ENCODE measurements at regions not wholly inside any gene's neighbourhood (a gene's known extent, or its start where the extent isn't known, plus 50 kb on each side); places are given as distances from the start of the nearest gene placed in this dataset.

GRCh38 chr12:131381716-131382430 lies 329.0 kb upstream of the SFSWAP start:
- TF ChIP-seq POLR2A (IDR thresholded peaks at IDR 0.05) (no peak), CTCF (IDR thresholded peaks at IDR 0.05) (no peak)
- WGBS, 2 donors, result 48 to 50% methylated on average over 8 to 21 of the region's 22 CpGs
- H3K4me3 ChIP-seq, result no peak overlapping the region
- no peaks in the 10 kb centered on the region for H3K27me3 ChIP-seq
- intact Hi-C loops (cut with DNase I), result no loop called here
- H3K4me1 ChIP-seq, result no peaks in the 10 kb centered on the region
- H3K9me3 ChIP-seq, result no peaks in the 10 kb centered on the region
- no peaks in the 10 kb centered on the region for H3K36me3 ChIP-seq (replicated peaks in 1 of 2; ENCODE audit: insufficient read depth in 1 of 2, low read depth in 2 of 2)
- DNase-seq (no peak), ATAC-seq (no peak)
- no peak overlapping the region for H3K27ac ChIP-seq

- Histone ChIP-seq H3K27ac (no peak overlapping the region), H3K4me1 (no peaks in the 10 kb centered on the region), H3K4me3 (no peak overlapping the region), H3K36me3 (replicated peaks in 1 of 2; ENCODE audit: insufficient read depth in 1 of 2, low read depth in 2 of 2) (no peaks in the 10 kb centered on the region), H3K9me3 (no peaks in the 10 kb centered on the region), H3K27me3 (no peaks in the 10 kb centered on the region)
- TF ChIP-seq POLR2A (IDR thresholded peaks at IDR 0.05) (no peak), CTCF (IDR thresholded peaks at IDR 0.05) (no peak)
- ATAC-seq, result no peak
- WGBS, 2 donors, result 54 to 69% methylated on average over 8 to 9 of the region's 9 CpGs
- no peak for DNase-seq
- intact Hi-C loops (cut with DNase I), result no loop called here
Observed at GRCh38 chr12:131383291-131383690, 327.6 kb upstream of the SFSWAP start.

GRCh38 chr12:131383741-131384543 lies 326.9 kb upstream of the SFSWAP start:
- no peak for ATAC-seq
- no peaks in the 10 kb centered on the region for H3K9me3 ChIP-seq

GRCh38 chr12:131384544-131384855 lies 326.4 kb upstream of the SFSWAP start:
- H3K36me3 ChIP-seq (replicated peaks in 1 of 2; ENCODE audit: insufficient read depth in 1 of 2, low read depth in 2 of 2), result no peaks in the 10 kb centered on the region
- no peak for ATAC-seq
- TF ChIP-seq CTCF (IDR thresholded peaks at IDR 0.05), result no peak
- no peak for TF ChIP-seq POLR2A (IDR thresholded peaks at IDR 0.05)
- no peak overlapping the region for H3K27ac ChIP-seq
- DNase-seq, result no peak
- no peak overlapping the region for H3K4me3 ChIP-seq
- H3K9me3 ChIP-seq, result no peaks in the 10 kb centered on the region
- no peaks in the 10 kb centered on the region for H3K27me3 ChIP-seq
- H3K4me1 ChIP-seq, result no peaks in the 10 kb centered on the region
- intact Hi-C loops (cut with DNase I), result no loop called here
- WGBS, 2 donors, result 45 to 48% methylated on average over 7 to 8 of the region's 8 CpGs

More at GRCh38 chr12:131383741-131384543, 326.9 kb upstream of the SFSWAP start:
- H3K36me3 ChIP-seq (replicated peaks in 1 of 2; ENCODE audit: insufficient read depth in 1 of 2, low read depth in 2 of 2), result no peaks in the 10 kb centered on the region
- intact Hi-C loops (cut with DNase I), result no loop called here
- no peaks in the 10 kb centered on the region for H3K27me3 ChIP-seq
- no peak overlapping the region for H3K4me3 ChIP-seq
- no peak for DNase-seq
- no peak for TF ChIP-seq CTCF (IDR thresholded peaks at IDR 0.05)
- no peak for TF ChIP-seq POLR2A (IDR thresholded peaks at IDR 0.05)
- WGBS, 2 donors, result 0 to 46% methylated on average over 2 to 21 of the region's 21 CpGs
- H3K4me1 ChIP-seq, result no peaks in the 10 kb centered on the region
- no peak overlapping the region for H3K27ac ChIP-seq
